ENCODE measurements at regions not wholly inside any gene's neighbourhood (a gene's known extent, or its start where the extent isn't known, plus 50 kb on each side); places are given as distances from the start of the nearest gene placed in this dataset.

GRCh38 chr20:60422848-60423247 lies 464.6 kb downstream of the CDH26 start:
- DNase-seq (ENCODE audit: low read depth, low spot score): no peak

DNA sequence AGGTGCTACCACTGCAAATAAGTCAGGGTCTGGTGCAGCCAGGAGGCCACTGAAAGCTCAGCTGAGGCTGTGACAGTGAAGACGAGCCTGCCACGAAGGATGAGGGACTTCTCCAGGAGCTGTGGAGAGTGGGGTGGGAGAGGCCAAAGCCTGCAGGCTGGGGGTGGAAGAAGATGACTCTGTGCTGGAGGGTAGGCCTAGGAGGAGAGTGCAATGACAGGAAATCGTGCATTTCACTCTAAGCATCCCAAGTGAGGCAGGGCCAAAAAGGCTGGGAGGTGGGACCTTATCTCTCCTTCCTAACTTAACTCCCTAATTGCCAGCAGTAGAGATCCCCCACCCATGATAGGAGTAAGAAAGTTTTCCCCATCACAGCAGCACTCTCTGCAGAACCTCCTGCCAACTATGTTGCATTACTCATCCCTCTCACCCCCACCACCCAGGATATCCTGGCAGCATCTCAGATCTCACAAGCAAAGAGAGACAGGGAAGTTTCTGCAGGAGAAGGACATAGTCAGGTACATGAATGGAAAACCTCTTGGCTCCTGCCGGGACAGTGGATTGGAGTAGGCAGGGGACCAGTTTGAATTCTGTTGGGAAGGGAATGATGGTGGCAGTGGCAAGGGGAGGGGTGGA lies 466.2 kb downstream of the CDH26 start:
- no peak for DNase-seq (ENCODE audit: low read depth, low spot score)

DNA sequence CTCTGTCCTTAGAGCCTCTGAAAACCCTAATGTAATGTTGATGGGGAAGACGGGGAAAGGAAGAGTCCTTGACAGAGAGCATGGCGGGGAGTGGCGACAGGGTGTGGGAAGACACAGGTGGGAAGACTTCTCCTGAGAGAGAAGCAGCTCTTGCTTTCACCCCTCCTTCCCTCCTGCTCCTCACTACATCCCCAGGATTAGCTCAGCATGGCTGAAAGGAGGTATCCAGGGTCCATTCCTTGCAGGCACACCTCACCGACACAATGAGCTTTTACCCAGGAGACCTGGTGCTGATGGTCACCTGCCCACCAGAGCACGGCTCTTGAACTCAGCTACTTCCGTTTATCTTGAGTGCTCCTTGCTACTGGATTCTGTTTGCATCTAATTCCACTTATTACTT lies 469.3 kb downstream of the CDH26 start:
- no peak for DNase-seq (ENCODE audit: low read depth, low spot score)

GRCh38 chr20:60428651-60429050 lies 470.4 kb downstream of the CDH26 start:
- DNase-seq (ENCODE audit: low read depth, low spot score): no peak

DNA sequence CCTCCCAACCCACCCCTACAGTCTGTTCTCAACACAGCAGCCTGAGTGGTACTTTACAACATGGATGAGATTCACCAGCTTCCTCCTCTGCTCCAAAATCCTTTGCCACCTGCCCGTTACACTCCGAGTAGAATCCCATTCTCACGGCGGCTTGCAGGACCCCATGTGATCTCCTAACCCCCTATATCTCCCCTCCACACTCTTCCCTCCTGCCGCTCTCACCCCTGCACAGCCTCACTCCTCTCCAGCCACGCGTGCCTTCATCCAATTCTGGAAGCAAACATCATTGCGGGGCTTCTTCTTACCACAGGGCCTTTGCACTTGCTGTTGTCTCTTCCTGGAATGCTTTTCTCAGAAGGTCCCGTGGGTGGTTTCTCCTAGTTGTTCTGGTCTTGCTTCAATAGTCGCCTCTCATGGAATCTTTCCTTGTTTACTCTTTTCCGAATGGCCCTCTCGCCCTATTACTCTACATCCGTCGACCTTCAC lies 472.3 kb downstream of the CDH26 start:
- no peak for DNase-seq (ENCODE audit: low read depth, low spot score)

- DNase-seq (ENCODE audit: low read depth, low spot score): no peak
These were observed 473.1 kb downstream of the CDH26 start for GRCh38 chr20:60431349-60431748.

DNA sequence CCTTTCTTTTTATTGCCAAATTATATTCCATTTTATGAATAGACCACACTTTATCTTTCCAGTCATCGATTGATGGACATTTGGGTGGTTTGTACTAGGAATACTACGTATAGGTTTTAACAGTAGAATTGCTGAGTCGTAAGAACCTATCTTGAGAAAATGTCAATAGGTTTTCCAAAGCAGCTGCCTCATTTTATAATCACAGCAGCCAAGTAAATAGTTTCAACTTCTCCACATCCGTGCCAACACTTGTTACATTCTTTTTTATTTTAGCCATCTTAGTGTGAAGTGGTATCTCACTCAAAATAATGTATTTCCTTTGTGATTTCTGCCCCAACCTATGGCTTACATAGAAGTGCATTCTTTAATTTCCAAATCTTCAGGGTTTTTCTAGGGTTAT lies 479.2 kb downstream of the CDH26 start:
- DNase-seq (ENCODE audit: low read depth, low spot score): no peak

DNA sequence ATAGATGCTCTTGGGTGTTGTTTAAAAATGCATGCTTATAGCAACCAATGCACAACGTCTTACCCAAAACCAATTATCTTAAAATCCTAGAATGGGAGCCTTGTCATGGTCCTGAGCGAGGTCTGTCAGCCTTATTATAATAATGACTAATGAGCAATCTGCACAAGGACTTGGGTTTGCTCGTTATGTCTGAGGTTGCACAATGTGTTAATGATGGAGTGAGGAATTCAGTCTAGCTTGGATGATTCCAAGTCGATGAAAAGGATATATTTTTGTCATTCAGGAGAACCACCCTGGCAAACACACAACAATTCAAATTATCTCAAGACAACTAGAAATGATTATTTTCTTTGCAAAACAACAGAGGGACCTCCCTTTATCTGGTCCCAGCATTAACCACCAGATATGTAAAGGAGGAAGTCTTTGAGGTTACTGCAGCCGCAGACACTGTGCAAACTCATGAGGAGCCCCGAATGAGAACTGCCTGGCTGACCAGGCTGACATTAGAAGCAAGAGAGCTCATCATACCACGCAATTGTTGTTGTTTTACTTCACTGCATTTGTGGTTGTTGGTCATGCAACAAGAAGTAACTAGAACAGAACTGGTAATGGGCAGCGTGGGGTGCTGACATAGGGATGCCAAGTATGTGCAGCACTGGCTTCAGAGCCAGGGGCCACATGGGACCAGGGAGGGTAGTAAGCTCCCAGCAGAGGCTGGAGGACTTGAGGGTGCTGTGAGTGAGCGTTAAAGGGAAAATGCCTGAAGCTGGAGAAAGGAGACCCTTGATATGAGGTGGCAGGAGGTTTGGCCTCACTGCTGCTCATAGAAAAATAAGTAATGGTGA lies 488.3 kb downstream of the CDH26 start:
- no peak for DNase-seq (ENCODE audit: low read depth, low spot score)

DNA sequence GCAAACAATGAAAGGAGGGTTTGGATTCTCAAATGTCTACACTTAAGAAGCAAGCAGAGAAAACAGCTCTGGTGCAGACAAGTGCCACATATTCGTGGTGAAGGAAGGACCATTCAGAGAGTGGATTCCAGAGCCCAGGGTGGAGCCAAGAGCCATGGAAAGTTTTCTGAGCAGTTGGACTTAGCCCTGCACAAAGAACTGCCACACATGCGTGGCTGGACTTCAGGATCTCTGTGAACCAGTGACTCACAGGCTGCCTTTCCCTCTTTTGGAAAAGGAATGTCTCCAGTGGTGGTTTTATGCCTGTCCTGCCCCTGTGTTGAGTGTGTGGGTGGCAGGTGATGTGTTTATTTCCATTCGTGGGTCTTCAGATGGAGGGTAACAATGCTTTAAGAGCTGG lies 489.5 kb downstream of the CDH26 start:
- DNase-seq (ENCODE audit: low read depth, low spot score): no peak

DNA sequence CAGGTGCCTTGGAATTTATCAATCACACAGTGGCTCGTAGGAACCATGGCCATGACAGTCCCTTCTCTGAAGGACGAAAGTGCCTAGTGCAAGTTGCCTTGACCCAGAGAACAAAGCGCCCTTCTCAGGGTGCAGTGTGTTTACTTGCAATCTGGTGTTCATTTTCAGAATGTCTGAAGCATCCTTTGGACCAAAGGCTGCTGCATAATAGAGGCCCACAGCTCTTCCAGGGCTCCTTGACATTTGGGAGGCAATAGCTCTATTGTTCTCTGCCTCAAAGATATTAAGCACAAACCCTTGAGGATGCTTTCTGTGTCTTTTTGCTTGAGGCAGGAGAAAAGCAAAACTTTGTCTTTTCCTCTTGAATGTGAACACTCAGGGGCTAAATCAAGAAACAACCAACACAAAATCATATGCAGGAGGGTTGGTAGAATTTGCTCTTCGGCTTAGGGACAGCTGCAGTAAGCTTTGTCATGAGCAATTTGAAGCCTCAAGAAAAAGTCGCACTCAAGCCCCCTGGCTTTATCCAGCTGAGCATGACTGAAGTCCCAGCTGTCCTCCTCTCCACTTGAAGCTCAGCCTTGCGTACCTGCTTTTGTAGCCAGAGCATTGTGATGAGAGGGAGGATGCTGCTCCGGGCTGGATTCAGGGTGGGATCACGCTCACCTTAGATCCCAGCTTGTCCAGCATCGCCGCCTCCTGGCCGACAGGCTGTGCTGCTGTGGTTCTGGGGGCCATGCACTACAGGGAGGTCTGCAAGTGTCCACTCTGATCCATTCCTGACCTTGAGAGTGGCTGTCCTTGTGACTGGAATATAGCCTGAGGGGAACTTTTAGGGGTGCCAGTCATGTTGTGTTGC lies 495.4 kb downstream of the CDH26 start:
- DNase-seq (ENCODE audit: low read depth, low spot score): no peak

GRCh38 chr20:60454491-60454890 lies 496.3 kb downstream of the CDH26 start:
- DNase-seq (ENCODE audit: low read depth, low spot score): no peak

GRCh38 chr20:60455272-60455671 lies 497.0 kb downstream of the CDH26 start:
- no peak for DNase-seq (ENCODE audit: low read depth, low spot score)

- DNase-seq (ENCODE audit: low read depth, low spot score): no peak
These were observed 501.0 kb downstream of the CDH26 start for GRCh38 chr20:60459212-60459611.

GRCh38 chr20:60461993-60462392 lies 503.8 kb downstream of the CDH26 start:
- no peak for DNase-seq (ENCODE audit: low read depth, low spot score)

DNA sequence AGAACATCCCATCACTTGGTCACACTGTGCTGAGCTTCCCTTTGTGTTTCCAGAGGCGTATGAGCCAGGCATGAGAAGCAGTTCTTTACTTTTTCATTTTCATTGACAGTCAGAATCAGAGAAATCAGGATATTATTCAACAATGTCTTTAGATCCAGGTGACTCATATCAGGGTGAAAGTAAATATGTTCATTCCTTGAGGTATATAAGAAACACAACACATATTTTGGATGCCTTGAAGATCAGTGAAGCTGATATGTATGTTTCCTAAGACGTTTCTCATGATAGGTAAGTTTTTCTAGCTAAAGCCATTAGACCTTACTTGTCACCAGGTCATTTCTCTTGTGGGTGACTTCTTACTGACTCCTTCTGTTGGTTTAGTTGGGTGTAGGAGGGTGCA lies 505.6 kb downstream of the CDH26 start:
- DNase-seq (ENCODE audit: low read depth, low spot score): no peak

DNA sequence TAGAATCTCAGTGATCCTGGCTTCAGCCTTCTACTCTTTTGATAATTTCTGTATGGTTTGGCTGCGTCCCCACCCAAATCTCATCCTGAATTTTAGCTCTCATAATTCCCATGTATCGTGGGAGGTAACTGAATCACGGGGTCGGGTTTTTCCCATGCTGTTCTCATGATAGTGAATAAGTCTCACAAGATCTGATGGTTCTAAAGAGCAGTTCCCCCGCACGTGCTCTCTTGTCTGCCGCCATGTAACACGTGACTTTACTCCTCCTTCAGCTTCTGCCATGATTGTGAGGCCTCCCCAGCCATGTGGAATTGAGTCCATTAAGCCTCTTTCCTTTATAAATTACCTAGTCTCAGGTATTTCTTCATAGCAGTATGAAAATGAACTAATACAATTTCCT lies 507.2 kb downstream of the CDH26 start:
- no peak for DNase-seq (ENCODE audit: low read depth, low spot score)

- no peak for DNase-seq (ENCODE audit: low read depth, low spot score)
These were observed 507.9 kb downstream of the CDH26 start for GRCh38 chr20:60465993-60466686.

DNA sequence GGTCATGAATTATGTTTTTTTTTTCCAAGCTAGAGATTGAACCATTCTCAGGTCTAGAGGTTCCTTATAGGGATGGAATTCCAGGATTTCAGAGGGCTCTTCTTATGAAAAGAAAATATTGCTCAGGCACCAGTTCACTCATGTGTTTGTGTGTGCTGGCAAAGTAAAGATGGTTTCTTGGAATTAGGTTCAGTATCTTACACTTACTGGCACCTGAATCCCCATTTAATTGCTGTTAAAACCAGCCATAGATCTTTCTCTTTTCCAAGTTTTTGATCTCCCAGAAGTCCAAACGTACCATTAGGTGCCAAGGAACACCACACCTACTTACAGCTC lies 508.4 kb downstream of the CDH26 start:
- no peak for DNase-seq (ENCODE audit: low read depth, low spot score)

DNA sequence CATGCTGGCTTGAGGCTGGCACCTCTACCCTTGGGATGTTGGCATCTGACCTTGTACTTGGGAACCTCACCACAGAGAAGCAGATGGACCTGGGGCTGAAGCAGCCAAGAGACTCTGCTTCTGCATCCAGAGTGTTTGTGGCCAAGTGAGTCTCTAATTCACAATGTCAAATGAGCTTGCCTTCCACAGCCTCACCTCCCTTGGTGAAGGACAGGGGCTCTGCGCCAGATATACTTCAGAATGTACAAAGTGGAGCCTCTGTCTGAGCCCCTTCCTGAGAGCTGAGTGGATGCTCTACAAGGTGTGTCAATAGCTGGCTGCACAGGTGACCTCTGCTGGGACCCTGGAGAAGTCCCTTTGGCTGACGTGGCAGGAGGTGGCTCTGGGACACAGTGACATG lies 508.9 kb downstream of the CDH26 start:
- no peak for DNase-seq (ENCODE audit: low read depth, low spot score)

- DNase-seq (ENCODE audit: low read depth, low spot score): no peak
These were observed 509.5 kb downstream of the CDH26 start for GRCh38 chr20:60467771-60468170.

GRCh38 chr20:60469829-60470228 lies 511.6 kb downstream of the CDH26 start:
- DNase-seq (ENCODE audit: low read depth, low spot score): no peak

DNA sequence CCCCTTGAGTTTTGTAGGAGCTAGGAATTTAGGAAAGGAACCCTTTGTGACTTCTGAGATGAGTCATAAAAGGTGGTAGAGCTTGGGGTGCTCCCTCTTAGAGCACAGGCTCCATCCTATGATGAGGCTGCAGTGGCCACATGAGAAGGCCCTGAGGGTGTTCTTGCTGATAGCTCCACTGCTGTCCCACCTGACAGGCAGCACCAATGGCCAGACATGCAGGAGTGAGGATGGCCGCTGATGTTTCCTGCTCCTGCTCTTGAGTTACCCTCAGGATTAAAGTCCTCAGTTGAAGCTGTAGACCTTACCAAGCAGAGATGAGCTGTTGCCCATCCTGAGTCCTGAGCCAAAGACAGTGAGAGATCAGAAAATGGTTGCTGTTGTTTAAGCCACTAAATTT lies 512.1 kb downstream of the CDH26 start:
- DNase-seq (ENCODE audit: low read depth, low spot score): no peak
